ENCODE measurements at regions not wholly inside any gene's neighbourhood (a gene's known extent, or its start where the extent isn't known, plus 50 kb on each side); places are given as distances from the start of the nearest gene placed in this dataset.
A peak's percentile ranks its signal among the peaks of the same experiment; 100 is the strongest.

- WGBS (ENCODE audit: extremely low coverage, insufficient coverage, low lambda C conversion rate) = no CpG with 5 or more reads among the region's 6 CpGs
- Histone ChIP-seq H3K27ac (ENCODE audit: low read depth, low read length) (peak overlapping the region; percentile 86), H3K18ac (ENCODE audit: low read length) (peak overlapping the region; percentile 75), H3K4me2 (ENCODE audit: low read length) (no peak overlapping the region), H3K27me3 (ENCODE audit: insufficient read depth, low read length, poor library complexity) (no peaks in the 10 kb centered on the region), H3K9ac (ENCODE audit: low read length) (no peak overlapping the region), H3K36me3 (ENCODE audit: control insufficient read depth, insufficient read depth, low read length) (no peaks in the 10 kb centered on the region), H3K23ac (ENCODE audit: low read length) (no peak overlapping the region), H2BK5ac (ENCODE audit: low read length) (peak overlapping the region; percentile 89), H4K8ac (ENCODE audit: low read depth, low read length) (no peak overlapping the region), H3K79me1 (ENCODE audit: low read length) (no peaks in the 10 kb centered on the region), H2AK5ac (ENCODE audit: low read length) (no peak overlapping the region), H3K4me3 (ENCODE audit: low read length) (no peak overlapping the region), H4K5ac (ENCODE audit: low read length) (no peak overlapping the region), H2BK120ac (ENCODE audit: low read depth, low read length) (no peak overlapping the region), H3K79me2 (ENCODE audit: control insufficient read depth, insufficient read depth, low read length) (no peaks in the 10 kb centered on the region), H2BK15ac (replicated peaks; ENCODE audit: low read depth) (peak overlapping the region; percentile 27), H3K56ac (ENCODE audit: low read length) (peak overlapping the region; percentile 79), H3K4me1 (ENCODE audit: control insufficient read depth, low read depth, low read length) (peaks cover 4% of the 10 kb centered on the region), H3K4ac (ENCODE audit: low read depth, low read length) (no peak overlapping the region)
- DNase-seq = peak; percentile 65
Measured at GRCh38 chrX:15946783-15947580, 92.4 kb upstream of the AP1S2 start.

GRCh38 chrX:15943391-15943790, 88.8 kb upstream of the AP1S2 start:
- no peak overlapping the region for H3K23ac ChIP-seq (ENCODE audit: low read length)
- H3K27me3 ChIP-seq (ENCODE audit: insufficient read depth, low read length, poor library complexity) = no peaks in the 10 kb centered on the region
- H4K8ac ChIP-seq (ENCODE audit: low read depth, low read length) = no peak overlapping the region
- DNase-seq = no peak
- no peak overlapping the region for H2BK5ac ChIP-seq (ENCODE audit: low read length)
- H3K9ac ChIP-seq (ENCODE audit: low read length) = no peak overlapping the region
- no peak overlapping the region for H2BK15ac ChIP-seq (replicated peaks; ENCODE audit: low read depth)
- H4K5ac ChIP-seq (ENCODE audit: low read length) = no peak overlapping the region
- no peak overlapping the region for H2AK5ac ChIP-seq (ENCODE audit: low read length)
- no peaks in the 10 kb centered on the region for H3K36me3 ChIP-seq (ENCODE audit: control insufficient read depth, insufficient read depth, low read length)
- no peaks in the 10 kb centered on the region for H3K79me2 ChIP-seq (ENCODE audit: control insufficient read depth, insufficient read depth, low read length)
- H3K18ac ChIP-seq (ENCODE audit: low read length) = no peak overlapping the region
- no peak overlapping the region for H2BK120ac ChIP-seq (ENCODE audit: low read depth, low read length)
- no peak overlapping the region for H3K4me3 ChIP-seq (ENCODE audit: low read length)
- no peaks in the 10 kb centered on the region for H3K79me1 ChIP-seq (ENCODE audit: low read length)
- H3K56ac ChIP-seq (ENCODE audit: low read length) = no peak overlapping the region
- WGBS (ENCODE audit: extremely low coverage, insufficient coverage, low lambda C conversion rate) = no CpG with 5 or more reads among the region's 2 CpGs
- peaks cover 4% of the 10 kb centered on the region for H3K4me1 ChIP-seq (ENCODE audit: control insufficient read depth, low read depth, low read length)
- no peak overlapping the region for H3K4me2 ChIP-seq (ENCODE audit: low read length)
- no peak overlapping the region for H3K4ac ChIP-seq (ENCODE audit: low read depth, low read length)
- H3K27ac ChIP-seq (ENCODE audit: low read depth, low read length) = no peak overlapping the region

GRCh38 chrX:15942307-15942706, 87.7 kb upstream of the AP1S2 start:
- H2BK15ac ChIP-seq (replicated peaks; ENCODE audit: low read depth) = no peak overlapping the region
- H3K4me3 ChIP-seq (ENCODE audit: low read length) = no peak overlapping the region
- DNase-seq = no peak
- H3K4ac ChIP-seq (ENCODE audit: low read depth, low read length) = no peak overlapping the region
- peaks cover 4% of the 10 kb centered on the region for H3K4me1 ChIP-seq (ENCODE audit: control insufficient read depth, low read depth, low read length)
- no peak overlapping the region for H2BK5ac ChIP-seq (ENCODE audit: low read length)
- H3K4me2 ChIP-seq (ENCODE audit: low read length) = no peak overlapping the region
- no peaks in the 10 kb centered on the region for H3K79me1 ChIP-seq (ENCODE audit: low read length)
- no peak overlapping the region for H2BK120ac ChIP-seq (ENCODE audit: low read depth, low read length)
- H4K8ac ChIP-seq (ENCODE audit: low read depth, low read length) = no peak overlapping the region
- no peaks in the 10 kb centered on the region for H3K79me2 ChIP-seq (ENCODE audit: control insufficient read depth, insufficient read depth, low read length)
- H3K36me3 ChIP-seq (ENCODE audit: control insufficient read depth, insufficient read depth, low read length) = no peaks in the 10 kb centered on the region
- H3K56ac ChIP-seq (ENCODE audit: low read length) = no peak overlapping the region
- H3K27ac ChIP-seq (ENCODE audit: low read depth, low read length) = no peak overlapping the region
- no peak overlapping the region for H2AK5ac ChIP-seq (ENCODE audit: low read length)
- no peak overlapping the region for H3K18ac ChIP-seq (ENCODE audit: low read length)
- H4K5ac ChIP-seq (ENCODE audit: low read length) = no peak overlapping the region
- H3K23ac ChIP-seq (ENCODE audit: low read length) = no peak overlapping the region
- no peaks in the 10 kb centered on the region for H3K27me3 ChIP-seq (ENCODE audit: insufficient read depth, low read length, poor library complexity)
- WGBS (ENCODE audit: extremely low coverage, insufficient coverage, low lambda C conversion rate) = no CpG with 5 or more reads among the region's 2 CpGs
- H3K9ac ChIP-seq (ENCODE audit: low read length) = no peak overlapping the region

GRCh38 chrX:15939737-15940136, 85.1 kb upstream of the AP1S2 start:
- Histone ChIP-seq H3K27ac (ENCODE audit: low read depth, low read length) (no peak overlapping the region), H4K8ac (ENCODE audit: low read depth, low read length) (no peak overlapping the region), H3K4me1 (ENCODE audit: control insufficient read depth, low read depth, low read length) (no peaks in the 10 kb centered on the region), H4K5ac (ENCODE audit: low read length) (no peak overlapping the region), H3K56ac (ENCODE audit: low read length) (no peak overlapping the region), H3K27me3 (ENCODE audit: insufficient read depth, low read length, poor library complexity) (no peaks in the 10 kb centered on the region), H2BK15ac (replicated peaks; ENCODE audit: low read depth) (no peak overlapping the region), H2AK5ac (ENCODE audit: low read length) (no peak overlapping the region), H3K79me2 (ENCODE audit: control insufficient read depth, insufficient read depth, low read length) (no peaks in the 10 kb centered on the region), H3K36me3 (ENCODE audit: control insufficient read depth, insufficient read depth, low read length) (no peaks in the 10 kb centered on the region), H3K4me3 (ENCODE audit: low read length) (no peak overlapping the region), H3K23ac (ENCODE audit: low read length) (no peak overlapping the region), H2BK5ac (ENCODE audit: low read length) (no peak overlapping the region), H3K4ac (ENCODE audit: low read depth, low read length) (no peak overlapping the region), H3K4me2 (ENCODE audit: low read length) (no peak overlapping the region), H3K18ac (ENCODE audit: low read length) (no peak overlapping the region), H3K9ac (ENCODE audit: low read length) (no peak overlapping the region), H2BK120ac (ENCODE audit: low read depth, low read length) (no peak overlapping the region), H3K79me1 (ENCODE audit: low read length) (no peaks in the 10 kb centered on the region)
- WGBS (ENCODE audit: extremely low coverage, insufficient coverage, low lambda C conversion rate) = no CpG with 5 or more reads among the region's 2 CpGs
- DNase-seq = no peak

GRCh38 chrX:15938072-15938471, 83.5 kb upstream of the AP1S2 start:
- H3K36me3 ChIP-seq (ENCODE audit: control insufficient read depth, insufficient read depth, low read length) = no peaks in the 10 kb centered on the region
- WGBS (ENCODE audit: extremely low coverage, insufficient coverage, low lambda C conversion rate) = no CpG with 5 or more reads among the region's 6 CpGs

GRCh38 chrX:15931362-15931761, 76.7 kb upstream of the AP1S2 start:
- Histone ChIP-seq H3K4me2 (ENCODE audit: low read length) (no peak overlapping the region), H3K18ac (ENCODE audit: low read length) (peak overlapping the region; percentile 84), H3K27ac (ENCODE audit: low read depth, low read length) (no peak overlapping the region), H4K8ac (ENCODE audit: low read depth, low read length) (no peak overlapping the region), H4K5ac (ENCODE audit: low read length) (no peak overlapping the region), H2AK5ac (ENCODE audit: low read length) (no peak overlapping the region), H2BK5ac (ENCODE audit: low read length) (peak overlapping the region; percentile 15), H3K9ac (ENCODE audit: low read length) (no peak overlapping the region), H3K79me1 (ENCODE audit: low read length) (no peaks in the 10 kb centered on the region), H3K79me2 (ENCODE audit: control insufficient read depth, insufficient read depth, low read length) (no peaks in the 10 kb centered on the region), H3K36me3 (ENCODE audit: control insufficient read depth, insufficient read depth, low read length) (no peaks in the 10 kb centered on the region), H3K56ac (ENCODE audit: low read length) (peak overlapping the region; percentile 20), H2BK15ac (replicated peaks; ENCODE audit: low read depth) (no peak overlapping the region), H3K23ac (ENCODE audit: low read length) (no peak overlapping the region), H3K4me1 (ENCODE audit: control insufficient read depth, low read depth, low read length) (no peaks in the 10 kb centered on the region), H3K27me3 (ENCODE audit: insufficient read depth, low read length, poor library complexity) (no peaks in the 10 kb centered on the region), H2BK120ac (ENCODE audit: low read depth, low read length) (peak overlapping the region; percentile 51), H3K4me3 (ENCODE audit: low read length) (no peak overlapping the region), H3K4ac (ENCODE audit: low read depth, low read length) (peak overlapping the region; percentile 31)
- no peak for DNase-seq
- whole genome bisulfite sequencing (ENCODE audit: extremely low coverage, insufficient coverage, low lambda C conversion rate) = no CpG with 5 or more reads among the region's 3 CpGs

More at GRCh38 chrX:15938072-15938471, 83.5 kb upstream of the AP1S2 start:
- H3K27ac ChIP-seq (ENCODE audit: low read depth, low read length) = no peak overlapping the region
- no peak overlapping the region for H3K9ac ChIP-seq (ENCODE audit: low read length)
- H2AK5ac ChIP-seq (ENCODE audit: low read length) = no peak overlapping the region
- H3K27me3 ChIP-seq (ENCODE audit: insufficient read depth, low read length, poor library complexity) = no peaks in the 10 kb centered on the region
- H2BK120ac ChIP-seq (ENCODE audit: low read depth, low read length) = no peak overlapping the region
- no peak overlapping the region for H4K8ac ChIP-seq (ENCODE audit: low read depth, low read length)
- no peaks in the 10 kb centered on the region for H3K79me2 ChIP-seq (ENCODE audit: control insufficient read depth, insufficient read depth, low read length)
- no peak overlapping the region for H3K18ac ChIP-seq (ENCODE audit: low read length)
- H3K4me2 ChIP-seq (ENCODE audit: low read length) = no peak overlapping the region
- H3K79me1 ChIP-seq (ENCODE audit: low read length) = no peaks in the 10 kb centered on the region
- H3K4me1 ChIP-seq (ENCODE audit: control insufficient read depth, low read depth, low read length) = no peaks in the 10 kb centered on the region
- no peak overlapping the region for H3K56ac ChIP-seq (ENCODE audit: low read length)
- DNase-seq = no peak
- H3K4ac ChIP-seq (ENCODE audit: low read depth, low read length) = no peak overlapping the region
- H4K5ac ChIP-seq (ENCODE audit: low read length) = no peak overlapping the region
- no peak overlapping the region for H2BK15ac ChIP-seq (replicated peaks; ENCODE audit: low read depth)
- no peak overlapping the region for H3K23ac ChIP-seq (ENCODE audit: low read length)
- H3K4me3 ChIP-seq (ENCODE audit: low read length) = no peak overlapping the region
- H2BK5ac ChIP-seq (ENCODE audit: low read length) = no peak overlapping the region

All from mesendoderm (in vitro differentiated cells).